Choroid plexus epithelial cell (primary cell): ENCODE measurements at regions not wholly inside any gene's neighbourhood (a gene's known extent, or its start where the extent isn't known, plus 50 kb on each side); places are given as distances from the start of the nearest gene placed in this dataset.
A peak's percentile ranks its signal among the peaks of the same experiment; 100 is the strongest.
"Not testable (repeated sequence)": the region's sequence is repeated elsewhere in the genome, so short reads cannot be mapped to it uniquely, and the experiment has no call there.

ENCODE experiments used
- DNase-seq: peaks from one replicate; pipeline ENCODE4 v3.0.0-alpha.2; 2010; ENCODE audit warnings: low read depth
- H3K4me3 ChIP-seq: 2 replicates; pipeline ENCODE4 v1.5.1; 2011; ENCODE audit warnings: low read depth, mild to moderate bottlenecking, control low read depth, low read length, moderate library complexity
- TF ChIP-seq, protein P1 (sequence below): conservative IDR thresholded peaks from 2 replicates; pipeline ENCODE4 v1.5.1; 2011; ENCODE audit warnings: low read depth, mild to moderate bottlenecking, control low read depth, inconsistent platforms, low read length, moderate library complexity

DNA sequence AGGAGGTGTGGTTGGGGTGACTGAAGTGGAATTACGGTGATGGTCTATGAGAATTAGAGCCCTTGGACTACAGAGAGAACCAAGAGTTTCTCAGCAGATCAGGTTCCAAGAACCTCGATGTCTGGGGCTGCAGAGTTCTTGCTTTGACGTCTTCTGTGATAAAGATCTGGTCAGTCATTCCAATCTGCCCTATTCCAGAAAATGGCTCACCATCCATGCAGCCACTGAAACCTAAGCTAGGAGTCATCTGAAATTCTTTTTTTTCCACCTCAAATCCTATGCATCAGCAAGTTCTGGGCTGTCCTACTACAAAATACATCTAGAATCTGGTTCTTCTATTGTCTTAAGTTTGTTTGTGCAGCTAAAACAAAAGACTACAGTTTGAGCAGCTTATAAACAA lies 254.4 kb upstream of the PGRMC2 start:
- no peak overlapping the region for H3K4me3 ChIP-seq
- TF ChIP-seq, protein P1, sequence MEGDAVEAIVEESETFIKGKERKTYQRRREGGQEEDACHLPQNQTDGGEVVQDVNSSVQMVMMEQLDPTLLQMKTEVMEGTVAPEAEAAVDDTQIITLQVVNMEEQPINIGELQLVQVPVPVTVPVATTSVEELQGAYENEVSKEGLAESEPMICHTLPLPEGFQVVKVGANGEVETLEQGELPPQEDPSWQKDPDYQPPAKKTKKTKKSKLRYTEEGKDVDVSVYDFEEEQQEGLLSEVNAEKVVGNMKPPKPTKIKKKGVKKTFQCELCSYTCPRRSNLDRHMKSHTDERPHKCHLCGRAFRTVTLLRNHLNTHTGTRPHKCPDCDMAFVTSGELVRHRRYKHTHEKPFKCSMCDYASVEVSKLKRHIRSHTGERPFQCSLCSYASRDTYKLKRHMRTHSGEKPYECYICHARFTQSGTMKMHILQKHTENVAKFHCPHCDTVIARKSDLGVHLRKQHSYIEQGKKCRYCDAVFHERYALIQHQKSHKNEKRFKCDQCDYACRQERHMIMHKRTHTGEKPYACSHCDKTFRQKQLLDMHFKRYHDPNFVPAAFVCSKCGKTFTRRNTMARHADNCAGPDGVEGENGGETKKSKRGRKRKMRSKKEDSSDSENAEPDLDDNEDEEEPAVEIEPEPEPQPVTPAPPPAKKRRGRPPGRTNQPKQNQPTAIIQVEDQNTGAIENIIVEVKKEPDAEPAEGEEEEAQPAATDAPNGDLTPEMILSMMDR, result no peak
- DNase-seq, result no peak

DNA sequence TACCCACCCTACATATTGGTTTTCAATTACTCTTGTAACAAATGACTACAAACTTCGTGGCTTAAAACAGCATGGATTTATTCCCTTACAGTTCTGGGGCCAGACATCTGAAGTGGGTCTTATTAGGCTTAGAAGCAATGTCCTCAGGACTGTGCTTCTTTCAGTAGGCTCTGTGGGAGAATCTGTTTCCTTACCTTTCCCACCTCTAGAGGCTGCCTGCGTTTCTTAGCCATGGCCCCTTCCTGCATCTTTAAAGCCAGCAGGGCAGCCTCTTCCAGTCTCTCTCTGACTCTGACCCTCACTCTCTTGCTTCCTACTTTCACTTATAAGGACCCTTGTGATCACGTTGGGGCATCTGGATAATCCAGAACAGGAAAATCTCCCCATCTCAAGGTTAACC lies 252.5 kb upstream of the PGRMC2 start:
- DNase-seq, result no peak
- TF ChIP-seq, protein P1, result no peak
- no peak overlapping the region for H3K4me3 ChIP-seq

DNA sequence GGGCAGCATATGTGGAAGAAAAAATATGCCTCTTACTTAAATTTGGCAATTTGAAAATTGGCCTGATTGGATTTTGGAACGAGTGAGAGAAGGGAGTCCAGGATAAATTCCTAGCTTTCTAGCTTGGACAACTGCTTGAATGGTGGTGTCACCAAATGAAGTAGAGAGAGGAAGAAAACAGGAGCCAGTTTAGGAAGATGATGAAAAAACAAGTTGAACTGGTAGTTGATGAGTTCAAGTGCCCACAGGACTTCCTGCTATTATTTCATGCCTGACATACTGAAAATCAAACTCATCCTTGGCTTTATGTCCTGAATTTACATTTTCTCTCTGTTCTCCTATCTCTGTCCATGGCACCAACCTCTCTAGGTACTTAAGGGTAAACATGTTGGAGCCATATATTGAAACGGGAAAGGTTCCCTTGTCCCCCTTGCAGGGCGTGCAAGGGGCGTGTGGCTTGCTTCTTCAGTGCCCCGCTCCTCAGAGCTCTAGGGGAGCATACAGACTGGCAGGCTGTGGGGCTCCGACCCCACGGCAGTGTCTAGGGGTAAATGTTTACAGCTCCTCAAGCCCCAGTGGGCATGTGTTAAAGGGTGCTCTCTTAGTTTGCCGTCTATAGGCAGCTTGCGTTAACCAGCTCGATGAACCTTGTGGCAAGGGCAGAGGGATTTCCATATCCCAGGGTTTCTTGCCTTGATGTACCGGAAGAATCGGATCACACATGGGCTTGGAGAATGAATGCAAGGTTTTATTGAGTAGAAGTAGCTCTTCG lies 250.7 kb upstream of the PGRMC2 start:
- no peak overlapping the region for H3K4me3 ChIP-seq
- no peak for DNase-seq
- TF ChIP-seq, protein P1, result no peak

- H3K4me3 ChIP-seq, result no peak overlapping the region
- no peak for DNase-seq
- TF ChIP-seq, protein P1, result no peak
Measured at GRCh38 chr4:128536746-128537145, 249.1 kb upstream of the PGRMC2 start.

- H3K4me3 ChIP-seq, DNase-seq: not testable (repeated sequence)
Measured at GRCh38 chr4:128535510-128535909, 247.9 kb upstream of the PGRMC2 start.

DNA sequence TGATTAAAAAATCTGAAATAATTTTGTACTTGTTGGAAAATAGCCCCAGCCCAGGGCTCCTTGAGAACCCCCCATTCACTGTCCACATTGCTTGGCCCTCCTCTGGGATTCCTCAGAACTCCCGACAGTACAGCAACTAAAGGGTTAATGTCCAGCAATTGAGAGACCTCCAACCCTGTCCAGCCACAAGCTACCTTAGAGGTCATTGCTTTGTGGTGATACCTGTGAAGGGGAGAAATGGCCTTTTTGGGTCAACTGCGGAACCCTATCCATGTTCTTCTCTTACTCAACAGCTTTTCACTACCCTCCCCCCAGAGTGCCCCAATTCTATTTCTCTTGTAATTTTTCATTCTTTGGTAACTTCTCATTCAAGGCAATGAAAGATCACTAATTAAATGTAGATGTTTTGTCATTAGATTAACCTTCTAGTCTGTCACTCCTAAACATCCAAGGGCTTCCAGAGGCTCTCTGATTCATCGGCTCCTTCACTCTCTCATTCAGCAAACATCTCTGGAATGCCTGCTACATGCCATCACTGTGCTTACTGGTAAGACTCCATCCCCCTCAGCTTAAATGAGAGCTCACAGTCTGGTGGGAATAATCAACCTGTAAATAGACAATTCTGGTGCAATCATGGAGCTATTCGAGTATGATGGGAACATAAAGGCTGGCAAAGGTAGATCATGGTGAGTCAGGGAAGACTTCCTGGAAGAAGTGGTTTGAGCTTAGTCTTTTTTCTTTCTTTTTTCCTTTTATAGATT lies 241.4 kb upstream of the PGRMC2 start:
- DNase-seq, result peak; percentile 99
- no peak overlapping the region for H3K4me3 ChIP-seq
- TF ChIP-seq, protein P1, result no peak

DNA sequence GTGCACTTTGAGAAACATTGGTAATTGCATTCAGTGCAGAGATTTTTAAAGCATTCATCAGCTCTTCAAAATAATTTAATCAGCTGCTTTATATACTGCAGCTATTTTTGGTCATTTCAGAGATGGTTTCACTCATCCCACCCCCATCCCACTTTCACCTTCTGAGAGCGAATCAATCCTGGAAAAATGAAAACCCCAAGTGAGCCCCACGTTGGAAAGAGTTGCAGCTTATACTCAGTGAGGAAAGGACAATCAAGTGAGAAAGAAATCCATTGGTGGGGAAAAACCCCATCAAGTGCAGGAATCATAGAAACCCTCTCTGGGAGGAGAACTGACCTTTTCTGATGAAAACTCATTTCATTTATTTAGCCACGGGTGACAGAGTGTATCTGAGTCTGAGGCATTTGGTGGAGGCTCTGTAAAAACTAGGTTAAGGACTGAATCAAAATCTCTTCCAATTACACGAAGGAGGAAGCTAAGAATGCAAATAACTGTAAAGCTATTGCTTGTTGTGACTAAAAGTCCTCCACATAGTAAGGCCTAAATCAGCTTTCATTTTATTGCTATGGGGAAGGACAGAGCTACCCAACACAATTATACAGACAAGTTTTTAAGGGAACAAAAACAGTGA lies 240.4 kb upstream of the PGRMC2 start:
- TF ChIP-seq, protein P1, result no peak
- H3K4me3 ChIP-seq, result no peak overlapping the region
- DNase-seq, result no peak
